PC-3 (cell line): ENCODE measurements at regions not wholly inside any gene's neighbourhood (a gene's known extent, or its start where the extent isn't known, plus 50 kb on each side); places are given as distances from the start of the nearest gene placed in this dataset.

Source experiments
- ATAC-seq: fragments of 200-7000 bp; cut with Tn5 transposase; 2 replicates; pipeline ENCODE4 v1.9.1; 2020; ENCODE audit warnings: mild to moderate bottlenecking, moderate library complexity
- BruUV-seq: library from RNA; stranded (reverse); fragments of 400-500 nt; replicated peaks from 2 replicates; lab custom pipeline; 2021; lab: Mats Ljungman, UMichigan
- CTCF ChIA-PET: fragments of 300-600 bp; sonication (Branson Sonifier 250); formaldehyde crosslinking; loops from one replicate; lab custom pipeline; 2022; ENCODE audit warnings: antibody characterized with exemption; lab: Charles Lee
- POLR2A ChIA-PET: fragments of 300-600 bp; sonication (Branson Sonifier 250); formaldehyde crosslinking; loops from one replicate; lab custom pipeline; 2022; ENCODE audit warnings: antibody characterized with exemption; ENCODE audit not compliant: unreplicated experiment; lab: Charles Lee
- DNase-seq: peaks from one replicate; pipeline ENCODE4 v3.0.0-alpha.2; 2015
- H2AFZ ChIP-seq: fragments of 300-600 bp; sonication (generic); 2 replicates; pipeline ENCODE4 v1.6.0; 2016; ENCODE audit warnings: antibody characterized with exemption, low read length
- H3F3A ChIP-seq: fragments of 300-600 bp; sonication (generic); one replicate; pipeline ENCODE4 v1.6.0; 2017; ENCODE audit warnings: antibody characterized with exemption, low read length, control low read depth, mild to moderate bottlenecking; ENCODE audit not compliant: unreplicated experiment
- H3K27ac ChIP-seq: fragments of 300-600 bp; sonication (generic); 2 replicates; pipeline ENCODE4 v1.5.1; 2016; ENCODE audit warnings: mild to moderate bottlenecking, low read length
- H3K27me3 ChIP-seq: fragments of 300-600 bp; sonication (generic); 2 replicates; pipeline ENCODE4 v1.6.1; 2016; ENCODE audit warnings: low read length, mixed read lengths
- H3K36me3 ChIP-seq: fragments of 300-600 bp; sonication (generic); 2 replicates; pipeline ENCODE4 v1.6.1; 2016; ENCODE audit warnings: low read depth, mixed run types, low read length, mixed read lengths
- H3K4me1 ChIP-seq: fragments of 300-600 bp; sonication (generic); 2 replicates; pipeline ENCODE4 v1.5.1; 2016; ENCODE audit warnings: low read length; ENCODE audit not compliant: insufficient read depth
- H3K4me2 ChIP-seq: fragments of 300-600 bp; sonication (generic); 2 replicates; pipeline ENCODE4 v1.6.0; 2016; ENCODE audit warnings: low read length
- H3K4me3 ChIP-seq: fragments of 300-600 bp; sonication (generic); 2 replicates; pipeline ENCODE4 v1.5.1; 2016; ENCODE audit warnings: mild to moderate bottlenecking, low read length, mixed read lengths
- H3K79me2 ChIP-seq: fragments of 300-600 bp; sonication (generic); 2 replicates; pipeline ENCODE4 v1.6.1; 2017; ENCODE audit warnings: low read length, mixed read lengths
- H3K9ac ChIP-seq: fragments of 300-600 bp; sonication (generic); 2 replicates; pipeline ENCODE4 v1.6.0; 2016; ENCODE audit warnings: mild to moderate bottlenecking, low read length
- H3K9me2 ChIP-seq: fragments of 300-600 bp; sonication (generic); replicated peaks from 2 replicates; pipeline ENCODE4 v1.6.1; 2016; ENCODE audit warnings: mixed run types, low read length, mixed read lengths
- H3K9me3 ChIP-seq: fragments of 300-600 bp; sonication (generic); 2 replicates; pipeline ENCODE4 v1.6.1; 2016; ENCODE audit warnings: low read length, mixed read lengths
- H4K20me1 ChIP-seq: fragments of 300-600 bp; sonication (generic); 2 replicates; pipeline ENCODE4 v1.6.1; 2016; ENCODE audit warnings: low read length, mixed read lengths
- CTCF ChIP-seq: fragments of 300-600 bp; sonication (generic); conservative IDR thresholded peaks from 2 replicates; pipeline ENCODE4 v1.5.1; 2017; ENCODE audit warnings: antibody characterized with exemption, low read depth, mild to moderate bottlenecking, low read length
- EZH2 ChIP-seq: fragments of 300-600 bp; sonication (generic); IDR thresholded peaks from one replicate; pipeline ENCODE4 v1.6.1; 2017; ENCODE audit warnings: antibody characterized with exemption, mild to moderate bottlenecking, low read length; ENCODE audit not compliant: unreplicated experiment
- EZH2phosphoT487 ChIP-seq: fragments of 300-600 bp; sonication (generic); IDR thresholded peaks from 2 replicates; pipeline ENCODE4 v1.6.1; 2018; ENCODE audit warnings: mild to moderate bottlenecking, antibody characterized with exemption, low read length, borderline replicate concordance
- intact Hi-C: fragments of 100-400 bp; cut with micrococcal nuclease; formaldehyde crosslinking; loops from 2 replicates; pipeline ENCODE4 v1.9.0; 2023

- intact Hi-C loops: no loop called here
- Histone ChIP-seq H3K9ac (no peak overlapping the region), H3F3A (no peaks in the 10 kb centered on the region), H3K9me2 (no peaks in the 10 kb centered on the region), H3K79me2 (no peaks in the 10 kb centered on the region), H3K4me1 (no peaks in the 10 kb centered on the region), H3K4me3 (no peak overlapping the region), H3K27me3 (no peaks in the 10 kb centered on the region), H4K20me1 (no peaks in the 10 kb centered on the region), H3K9me3 (peaks cover 7% of the 10 kb centered on the region; the same call in 1 of the 2 replicates), H3K36me3 (no peaks in the 10 kb centered on the region), H2AFZ (no peak overlapping the region), H3K27ac (no peak overlapping the region), H3K4me2 (no peak overlapping the region)
- BruUV-seq: no TSS peak
- TF ChIP-seq CTCF: no peak
- TF ChIP-seq EZH2phosphoT487: no peak
- TF ChIP-seq EZH2: no peak
- CTCF ChIA-PET: no interaction called here
- no peak for ATAC-seq
- no peak for DNase-seq
- POLR2A ChIA-PET: no interaction called here
These were observed 1518.0 kb downstream of the NCAM2 start for GRCh38 chr21:22516230-22516629.

GRCh38 chr21:22535630-22536029, 1537.4 kb downstream of the NCAM2 start:
- Histone ChIP-seq H3K27ac (peak overlapping the region; percentile 61), H3K9ac (no peak overlapping the region), H3K27me3 (no peaks in the 10 kb centered on the region), H3K4me1 (peaks cover 14% of the 10 kb centered on the region), H3K4me2 (no peak overlapping the region), H3K9me2 (no peaks in the 10 kb centered on the region), H3K79me2 (no peaks in the 10 kb centered on the region), H2AFZ (no peak overlapping the region), H4K20me1 (no peaks in the 10 kb centered on the region), H3K9me3 (peaks cover 18% of the 10 kb centered on the region), H3K36me3 (no peaks in the 10 kb centered on the region), H3F3A (peaks cover 4% of the 10 kb centered on the region), H3K4me3 (no peak overlapping the region)
- TF ChIP-seq CTCF (no peak), EZH2 (no peak), EZH2phosphoT487 (no peak)
- ChIA-PET CTCF (no interaction called here), POLR2A (no interaction called here)
- intact Hi-C loops: loop anchor here (2.0 kb wide), 1 partner anchor 45 kb away; no protein-coding TSS in a partner anchor
- DNase-seq (no peak), ATAC-seq (no peak)
- no TSS peak for BruUV-seq

DNA sequence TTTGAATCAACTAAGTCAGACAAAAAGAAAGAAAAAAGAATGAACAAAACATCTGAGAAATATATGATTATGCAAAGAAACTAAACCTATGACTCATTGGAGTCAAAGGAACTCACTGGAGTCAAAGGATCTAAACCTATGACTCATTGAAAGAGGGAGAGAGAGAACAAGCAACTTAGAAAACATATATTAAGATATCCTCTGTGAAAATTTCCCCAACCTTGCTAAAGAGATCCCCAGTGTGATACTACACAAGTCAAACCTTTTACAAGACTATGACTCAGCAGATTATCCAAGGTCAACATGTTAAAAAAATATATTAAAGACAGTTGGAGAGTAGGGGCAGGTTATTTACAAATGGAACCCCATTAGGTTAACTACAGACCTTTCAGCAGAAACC, 1538.3 kb downstream of the NCAM2 start:
- TF ChIP-seq EZH2phosphoT487 (no peak), CTCF (no peak), EZH2 (no peak)

More for the DNA sequence above, 1538.3 kb downstream of the NCAM2 start:
- ChIA-PET CTCF (interaction anchor here (0.6 to 0.7 kb wide), 2 partner anchors 568 to 1417 kb away, joined by 3 read pairs; no protein-coding TSS in a partner anchor), POLR2A (no interaction called here)
- Histone ChIP-seq H3K27ac (peak overlapping the region; percentile 61), H3K9me2 (no peaks in the 10 kb centered on the region), H3F3A (peaks cover 4% of the 10 kb centered on the region), H3K9me3 (peaks cover 18% of the 10 kb centered on the region), H3K4me2 (peak overlapping the region; percentile 7; the same call in 1 of the 2 replicates), H3K4me1 (peaks cover 14% of the 10 kb centered on the region), H4K20me1 (no peaks in the 10 kb centered on the region), H3K27me3 (no peaks in the 10 kb centered on the region), H3K4me3 (no peak overlapping the region), H3K36me3 (no peaks in the 10 kb centered on the region), H2AFZ (no peak overlapping the region), H3K79me2 (no peaks in the 10 kb centered on the region), H3K9ac (no peak overlapping the region)
- DNase-seq: peak; percentile 81
- ATAC-seq: peak; percentile 100
- intact Hi-C loops: loop anchor here (2.0 kb wide), 1 partner anchor 46 kb away; no protein-coding TSS in a partner anchor
- no TSS peak for BruUV-seq
